Immature natural killer cell (primary cell): ENCODE measurements at regions not wholly inside any gene's neighbourhood (a gene's known extent, or its start where the extent isn't known, plus 50 kb on each side); places are given as distances from the start of the nearest gene placed in this dataset.
"Not testable (repeated sequence)": the region's sequence is repeated elsewhere in the genome, so short reads cannot be mapped to it uniquely, and the experiment has no call there.

ENCODE experiments used
- DNase-seq, 3 donors: peaks; one replicate each; pipeline ENCODE4 v3.0.0; 2022; ENCODE audit warnings: mixed read lengths in 1 of 3
- H3K27ac Mint-ChIP-seq, 6 donors: one replicate each; pipeline ENCODE4 v1.8.0; 2020; ENCODE audit warnings: mixed read lengths in 6 of 6, mild to moderate bottlenecking in 5 of 6, inconsistent platforms in 4 of 6, moderate library complexity in 3 of 6
- H3K27me3 Mint-ChIP-seq, 3 donors: one replicate each; pipeline ENCODE4 v1.8.0; 2020 to 2021; ENCODE audit warnings: low read depth in 3 of 3, mild to moderate bottlenecking in 3 of 3, mixed read lengths in 3 of 3, moderate library complexity in 3 of 3, inconsistent platforms in 1 of 3
- H3K36me3 Mint-ChIP-seq, 3 donors: one replicate each; pipeline ENCODE4 v1.8.0; 2020; ENCODE audit warnings: mixed read lengths in 3 of 3, inconsistent platforms in 2 of 3, mild to moderate bottlenecking in 2 of 3
- H3K4me1 Mint-ChIP-seq, 2 donors: one replicate each; pipeline ENCODE4 v1.8.0; 2020; ENCODE audit warnings: inconsistent platforms in 2 of 2, mild to moderate bottlenecking in 2 of 2, mixed read lengths in 2 of 2, moderate library complexity in 1 of 2
- H3K4me3 Mint-ChIP-seq, 5 donors: one replicate each; pipeline ENCODE4 v1.8.0; 2020; ENCODE audit warnings: mild to moderate bottlenecking in 5 of 5, mixed read lengths in 5 of 5, inconsistent platforms in 3 of 5, moderate library complexity in 3 of 5
- H3K9me3 Mint-ChIP-seq, 6 donors: one replicate each; pipeline ENCODE4 v1.8.0; 2020; ENCODE audit warnings: mild to moderate bottlenecking in 6 of 6, mixed read lengths in 6 of 6, inconsistent platforms in 4 of 6, moderate library complexity in 3 of 6

- peaks cover 0 to 7% (median 2%) of the 10 kb centered on the region in 3 donors for H3K36me3 Mint-ChIP-seq
- H3K27ac Mint-ChIP-seq = no peak overlapping the region
- no peak for DNase-seq
- no peaks in the 10 kb centered on the region for H3K4me1 Mint-ChIP-seq
- H3K4me3 Mint-ChIP-seq = no peak overlapping the region
- H3K27me3 Mint-ChIP-seq = peaks cover 1 to 4% (median 3%) of the 10 kb centered on the region in 3 donors
- H3K9me3 Mint-ChIP-seq = peaks cover 5 to 12% (median 10%) of the 10 kb centered on the region in 6 donors
Measured at GRCh38 chr2:236485519-236485918, 84.1 kb upstream of the ACKR3 start.

- H3K36me3 Mint-ChIP-seq, H3K9me3 Mint-ChIP-seq, H3K4me3 Mint-ChIP-seq, DNase-seq, H3K27ac Mint-ChIP-seq, H3K4me1 Mint-ChIP-seq, H3K27me3 Mint-ChIP-seq: not testable (repeated sequence)
Measured at GRCh38 chr2:236489083-236489482, 80.5 kb upstream of the ACKR3 start.

- peaks cover 0 to 5% (median 0%) of the 10 kb centered on the region in 3 donors for H3K27me3 Mint-ChIP-seq
- no peak overlapping the region for H3K4me3 Mint-ChIP-seq
- H3K27ac Mint-ChIP-seq = no peak overlapping the region
- peaks cover 0 to 3% (median 0%) of the 10 kb centered on the region in 3 donors for H3K36me3 Mint-ChIP-seq
- H3K9me3 Mint-ChIP-seq = peaks cover 0 to under 1% (median 0%) of the 10 kb centered on the region in 6 donors
- no peaks in the 10 kb centered on the region for H3K4me1 Mint-ChIP-seq
- no peak for DNase-seq
Measured at GRCh38 chr2:236489895-236490404, 79.7 kb upstream of the ACKR3 start.

- Mint-ChIP-seq H3K36me3 (peaks cover 0 to 3% (median 0%) of the 10 kb centered on the region in 3 donors), H3K27ac (no peak overlapping the region), H3K4me1 (no peaks in the 10 kb centered on the region), H3K4me3 (no peak overlapping the region), H3K27me3 (peaks cover 3 to 12% (median 3%) of the 10 kb centered on the region in 3 donors), H3K9me3 (no peaks in the 10 kb centered on the region)
- DNase-seq = no peak
Measured at GRCh38 chr2:236496340-236496739, 73.3 kb upstream of the ACKR3 start.

- H3K9me3 Mint-ChIP-seq = no peaks in the 10 kb centered on the region
- no peak overlapping the region for H3K4me3 Mint-ChIP-seq
- H3K36me3 Mint-ChIP-seq = no peaks in the 10 kb centered on the region
- no peak overlapping the region for H3K27ac Mint-ChIP-seq
- peaks cover 5 to 13% (median 12%) of the 10 kb centered on the region in 3 donors for H3K27me3 Mint-ChIP-seq
- no peak for DNase-seq
- H3K4me1 Mint-ChIP-seq = no peaks in the 10 kb centered on the region
Measured at GRCh38 chr2:236498369-236498768, 71.3 kb upstream of the ACKR3 start.

- H3K4me3 Mint-ChIP-seq = no peak overlapping the region
- H3K4me1 Mint-ChIP-seq = no peaks in the 10 kb centered on the region
- no peaks in the 10 kb centered on the region for H3K9me3 Mint-ChIP-seq
- H3K27me3 Mint-ChIP-seq = peaks cover 5 to 12% (median 12%) of the 10 kb centered on the region in 3 donors
- DNase-seq = no peak
- H3K27ac Mint-ChIP-seq = no peak overlapping the region
- no peaks in the 10 kb centered on the region for H3K36me3 Mint-ChIP-seq
Measured at GRCh38 chr2:236499691-236500578, 69.7 kb upstream of the ACKR3 start.

- Mint-ChIP-seq H3K27me3 (peaks cover 5 to 15% (median 12%) of the 10 kb centered on the region in 3 donors), H3K9me3 (no peaks in the 10 kb centered on the region), H3K36me3 (no peaks in the 10 kb centered on the region), H3K4me1 (no peaks in the 10 kb centered on the region), H3K4me3 (no peak overlapping the region), H3K27ac (no peak overlapping the region)
- no peak for DNase-seq
Measured at GRCh38 chr2:236501026-236501425, 68.6 kb upstream of the ACKR3 start.

- Mint-ChIP-seq H3K36me3 (no peaks in the 10 kb centered on the region), H3K27ac (no peak overlapping the region), H3K27me3 (peaks cover 5 to 15% (median 15%) of the 10 kb centered on the region in 3 donors)
Measured at GRCh38 chr2:236501531-236501930, 68.1 kb upstream of the ACKR3 start.

GRCh38 chr2:236503100-236503499, 66.5 kb upstream of the ACKR3 start:
- H3K4me3 Mint-ChIP-seq = no peak overlapping the region
- H3K4me1 Mint-ChIP-seq = peaks cover 11 to 17% of the 10 kb centered on the region in 2 donors
- peak in 1 of 3 donors; percentile 7 for DNase-seq
- H3K27me3 Mint-ChIP-seq = peaks cover 5 to 15% (median 15%) of the 10 kb centered on the region in 3 donors
- H3K9me3 Mint-ChIP-seq = no peaks in the 10 kb centered on the region
- H3K36me3 Mint-ChIP-seq = no peaks in the 10 kb centered on the region
- no peak overlapping the region for H3K27ac Mint-ChIP-seq

More at GRCh38 chr2:236501531-236501930, 68.1 kb upstream of the ACKR3 start:
- DNase-seq = no peak
- peaks cover 0 to 1% of the 10 kb centered on the region in 2 donors for H3K4me1 Mint-ChIP-seq
- no peak overlapping the region for H3K4me3 Mint-ChIP-seq
- H3K9me3 Mint-ChIP-seq = no peaks in the 10 kb centered on the region

- no peak overlapping the region for H3K27ac Mint-ChIP-seq
- no peaks in the 10 kb centered on the region for H3K36me3 Mint-ChIP-seq
- H3K27me3 Mint-ChIP-seq = peaks cover 5 to 15% (median 15%) of the 10 kb centered on the region in 3 donors
Measured at GRCh38 chr2:236503583-236503982, 66.0 kb upstream of the ACKR3 start.

GRCh38 chr2:236505041-236505440, 64.6 kb upstream of the ACKR3 start:
- no peak overlapping the region for H3K27ac Mint-ChIP-seq
- peaks cover 11 to 17% of the 10 kb centered on the region in 2 donors for H3K4me1 Mint-ChIP-seq
- H3K27me3 Mint-ChIP-seq = peaks cover 7 to 15% (median 9%) of the 10 kb centered on the region in 3 donors
- no peak overlapping the region for H3K4me3 Mint-ChIP-seq
- H3K36me3 Mint-ChIP-seq = no peaks in the 10 kb centered on the region
- H3K9me3 Mint-ChIP-seq = no peaks in the 10 kb centered on the region
- no peak for DNase-seq

More at GRCh38 chr2:236503583-236503982, 66.0 kb upstream of the ACKR3 start:
- Mint-ChIP-seq H3K9me3 (no peaks in the 10 kb centered on the region), H3K4me3 (no peak overlapping the region), H3K4me1 (peaks cover 11 to 17% of the 10 kb centered on the region in 2 donors)
- no peak for DNase-seq

GRCh38 chr2:236505648-236506047, 64.0 kb upstream of the ACKR3 start:
- Mint-ChIP-seq H3K4me1 (peaks cover 11 to 17% of the 10 kb centered on the region in 2 donors), H3K27me3 (peaks cover 7 to 15% (median 7%) of the 10 kb centered on the region in 3 donors), H3K4me3 (no peak overlapping the region), H3K9me3 (no peaks in the 10 kb centered on the region), H3K27ac (no peak overlapping the region), H3K36me3 (no peaks in the 10 kb centered on the region)
- DNase-seq = no peak

- Mint-ChIP-seq H3K27me3 (peaks cover 3 to 12% (median 7%) of the 10 kb centered on the region in 3 donors), H3K4me1 (peaks cover 11 to 17% of the 10 kb centered on the region in 2 donors), H3K4me3 (peak overlapping the region; percentile 61 to 74 (median 69)), H3K36me3 (no peaks in the 10 kb centered on the region), H3K27ac (peak overlapping the region in 1 of 6 donors; percentile 31), H3K9me3 (no peaks in the 10 kb centered on the region)
- peak; percentile 55 to 70 (median 62) for DNase-seq
Measured at GRCh38 chr2:236507393-236508085, 62.1 kb upstream of the ACKR3 start.

GRCh38 chr2:236508466-236508865, 61.2 kb upstream of the ACKR3 start:
- H3K4me1 Mint-ChIP-seq = peaks cover 11 to 17% of the 10 kb centered on the region in 2 donors
- H3K27ac Mint-ChIP-seq = no peak overlapping the region
- DNase-seq = no peak
- H3K36me3 Mint-ChIP-seq = no peaks in the 10 kb centered on the region
- peak overlapping the region in 3 of 5 donors; percentile 19 to 57 (median 46) for H3K4me3 Mint-ChIP-seq
- peaks cover 3 to 7% (median 5%) of the 10 kb centered on the region in 3 donors for H3K27me3 Mint-ChIP-seq
- H3K9me3 Mint-ChIP-seq = no peaks in the 10 kb centered on the region
